Muscle of leg (tissue), 3 donors: ENCODE measurements at regions not wholly inside any gene's neighbourhood (a gene's known extent, or its start where the extent isn't known, plus 50 kb on each side); places are given as distances from the start of the nearest gene placed in this dataset.

Experiments used
- DNase-seq: peaks from one replicate; pipeline ENCODE4 v3.0.0; 2013
- H3K27ac ChIP-seq: one replicate; pipeline ENCODE4 v1.5.1; 2013; ENCODE audit warnings: mild to moderate bottlenecking, low read length, control low read depth
- H3K27me3 ChIP-seq: one replicate; pipeline ENCODE4 v1.6.1; 2013; ENCODE audit warnings: low read length; ENCODE audit not compliant: control insufficient read depth, insufficient read depth
- H3K36me3 ChIP-seq: one replicate; pipeline ENCODE4 v1.6.1; 2013; ENCODE audit warnings: low read length; ENCODE audit not compliant: control insufficient read depth, insufficient read depth
- H3K4me1 ChIP-seq: one replicate; pipeline ENCODE4 v1.6.1; 2013; ENCODE audit warnings: low read length; ENCODE audit not compliant: control insufficient read depth, insufficient read depth
- H3K4me3 ChIP-seq: one replicate; pipeline ENCODE4 v1.5.1; 2013; ENCODE audit warnings: low read length, control low read depth
- H3K9me3 ChIP-seq: replicated peaks from 2 replicates; pipeline ENCODE4 v1.6.1; 2013; ENCODE audit warnings: low read depth, low read length; ENCODE audit not compliant: control insufficient read depth
- WGBS: methylation state at CpG from one replicate; pipeline ENCODE4 v1.1.5; 2013; ENCODE audit warnings: missing lambda C conversion rate; ENCODE audit not compliant: insufficient coverage; 5-methylcytosine and 5-hydroxymethylcytosine counted together

GRCh38 chr1:185491604-185492003 is 174.6 kb upstream of the IVNS1ABP start:
- H3K4me1 ChIP-seq: peaks cover 17% of the 10 kb centered on the region
- H3K27me3 ChIP-seq: no peaks in the 10 kb centered on the region
- no CpG with 5 or more reads among the region's 2 CpGs for WGBS
- no peaks in the 10 kb centered on the region for H3K36me3 ChIP-seq
- no peaks in the 10 kb centered on the region for H3K9me3 ChIP-seq
- DNase-seq: no peak
- no peak overlapping the region for H3K27ac ChIP-seq
- no peak overlapping the region for H3K4me3 ChIP-seq

GRCh38 chr1:185490924-185491323 is 173.9 kb upstream of the IVNS1ABP start:
- Histone ChIP-seq H3K4me3 (no peak overlapping the region), H3K27ac (no peak overlapping the region), H3K4me1 (peaks cover 18% of the 10 kb centered on the region), H3K27me3 (no peaks in the 10 kb centered on the region), H3K36me3 (no peaks in the 10 kb centered on the region), H3K9me3 (no peaks in the 10 kb centered on the region)
- no peak for DNase-seq
- WGBS: 88% methylated on average over 2 of the region's 5 CpGs

DNA sequence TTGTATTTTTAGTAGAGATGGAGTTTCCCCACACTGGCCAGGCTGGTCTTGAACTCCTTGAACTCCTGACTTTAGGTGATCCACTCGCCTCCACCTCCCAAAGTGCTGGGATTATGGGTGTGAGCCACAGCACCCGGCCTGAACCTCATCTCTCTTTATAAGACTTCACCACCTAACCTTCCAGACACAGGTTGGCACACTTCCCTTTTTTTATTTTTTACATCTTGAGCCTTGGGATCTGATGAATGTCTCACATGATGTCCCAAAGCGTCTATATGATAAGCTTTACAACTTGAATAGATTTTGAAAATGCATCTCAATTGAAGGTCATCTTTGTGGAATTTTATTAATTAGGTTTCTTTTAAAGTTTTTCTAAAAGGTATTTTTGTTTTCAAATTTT is 172.4 kb upstream of the IVNS1ABP start:
- no peak for DNase-seq
- H3K27me3 ChIP-seq: no peaks in the 10 kb centered on the region
- peaks cover 23% of the 10 kb centered on the region for H3K4me1 ChIP-seq
- H3K36me3 ChIP-seq: no peaks in the 10 kb centered on the region
- no peak overlapping the region for H3K4me3 ChIP-seq
- no peak overlapping the region for H3K27ac ChIP-seq
- no CpG with 5 or more reads among the region's 3 CpGs for WGBS
- H3K9me3 ChIP-seq: no peaks in the 10 kb centered on the region

GRCh38 chr1:185488808-185489207 is 171.8 kb upstream of the IVNS1ABP start:
- Histone ChIP-seq H3K27ac (no peak overlapping the region), H3K9me3 (no peaks in the 10 kb centered on the region), H3K27me3 (no peaks in the 10 kb centered on the region), H3K4me3 (no peak overlapping the region), H3K4me1 (peaks cover 26% of the 10 kb centered on the region), H3K36me3 (no peaks in the 10 kb centered on the region)
- WGBS: 71% methylated on average over 3 of the region's 4 CpGs
- DNase-seq: no peak

DNA sequence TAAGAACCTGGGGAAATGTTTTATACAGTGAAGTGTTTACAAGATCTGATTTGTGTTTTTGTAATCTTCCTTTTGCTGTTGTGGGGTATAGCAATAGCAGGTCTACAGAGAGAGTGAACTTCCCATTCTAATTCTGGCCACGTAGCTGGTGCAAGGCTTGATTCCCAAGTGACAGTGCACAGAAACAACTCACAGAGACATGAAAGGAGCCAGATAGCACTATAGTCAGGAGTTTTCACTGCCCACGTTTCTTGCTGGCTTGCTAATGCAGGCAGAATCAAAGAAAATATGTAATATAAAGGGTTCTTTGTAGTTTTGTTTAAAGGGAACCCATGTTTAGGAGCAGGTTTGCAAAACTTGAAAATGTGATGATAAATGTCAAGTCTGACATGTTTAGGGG is 170.9 kb upstream of the IVNS1ABP start:
- 13% methylated on average over 1 of the region's 2 CpGs for WGBS
- Histone ChIP-seq H3K36me3 (no peaks in the 10 kb centered on the region), H3K9me3 (no peaks in the 10 kb centered on the region), H3K4me1 (peaks cover 29% of the 10 kb centered on the region), H3K4me3 (no peak overlapping the region), H3K27me3 (no peaks in the 10 kb centered on the region), H3K27ac (no peak overlapping the region)
- no peak for DNase-seq

GRCh38 chr1:185487026-185487425 is 170.0 kb upstream of the IVNS1ABP start:
- Histone ChIP-seq H3K4me1 (peaks cover 29% of the 10 kb centered on the region), H3K4me3 (no peak overlapping the region), H3K36me3 (no peaks in the 10 kb centered on the region), H3K27me3 (no peaks in the 10 kb centered on the region), H3K27ac (no peak overlapping the region), H3K9me3 (no peaks in the 10 kb centered on the region)
- DNase-seq: peak; percentile 61
- 50% methylated on average over 1 of the region's 2 CpGs for WGBS

GRCh38 chr1:185486346-185486745 is 169.3 kb upstream of the IVNS1ABP start:
- H3K9me3 ChIP-seq: no peaks in the 10 kb centered on the region
- no peak for DNase-seq
- H3K4me3 ChIP-seq: no peak overlapping the region
- H3K27me3 ChIP-seq: no peaks in the 10 kb centered on the region
- H3K36me3 ChIP-seq: no peaks in the 10 kb centered on the region
- 67% methylated on average over 2 of the region's 5 CpGs for WGBS
- H3K27ac ChIP-seq: no peak overlapping the region
- peaks cover 29% of the 10 kb centered on the region for H3K4me1 ChIP-seq

GRCh38 chr1:185483664-185484450 is 166.8 kb upstream of the IVNS1ABP start:
- Histone ChIP-seq H3K9me3 (no peaks in the 10 kb centered on the region), H3K4me1 (peaks cover 28% of the 10 kb centered on the region), H3K27ac (peak overlapping the region; percentile 67), H3K4me3 (no peak overlapping the region), H3K36me3 (no peaks in the 10 kb centered on the region), H3K27me3 (no peaks in the 10 kb centered on the region)
- WGBS: no CpG with 5 or more reads among the region's 2 CpGs
- DNase-seq: peak; percentile 83

GRCh38 chr1:185483217-185483616 is 166.2 kb upstream of the IVNS1ABP start:
- no peaks in the 10 kb centered on the region for H3K36me3 ChIP-seq
- H3K4me3 ChIP-seq: no peak overlapping the region
- peaks cover 22% of the 10 kb centered on the region for H3K4me1 ChIP-seq
- no peaks in the 10 kb centered on the region for H3K27me3 ChIP-seq
- H3K9me3 ChIP-seq: no peaks in the 10 kb centered on the region
- no CpG with 5 or more reads among the region's 1 CpG for WGBS
- H3K27ac ChIP-seq: no peak overlapping the region
- no peak for DNase-seq

- Histone ChIP-seq H3K36me3 (no peaks in the 10 kb centered on the region), H3K27me3 (no peaks in the 10 kb centered on the region), H3K4me1 (peaks cover 11% of the 10 kb centered on the region), H3K27ac (no peak overlapping the region), H3K4me3 (no peak overlapping the region), H3K9me3 (no peaks in the 10 kb centered on the region)
- no CpG with 5 or more reads among the region's 2 CpGs for WGBS
- no peak for DNase-seq
Observed at GRCh38 chr1:185480545-185480944, 163.5 kb upstream of the IVNS1ABP start.

DNA sequence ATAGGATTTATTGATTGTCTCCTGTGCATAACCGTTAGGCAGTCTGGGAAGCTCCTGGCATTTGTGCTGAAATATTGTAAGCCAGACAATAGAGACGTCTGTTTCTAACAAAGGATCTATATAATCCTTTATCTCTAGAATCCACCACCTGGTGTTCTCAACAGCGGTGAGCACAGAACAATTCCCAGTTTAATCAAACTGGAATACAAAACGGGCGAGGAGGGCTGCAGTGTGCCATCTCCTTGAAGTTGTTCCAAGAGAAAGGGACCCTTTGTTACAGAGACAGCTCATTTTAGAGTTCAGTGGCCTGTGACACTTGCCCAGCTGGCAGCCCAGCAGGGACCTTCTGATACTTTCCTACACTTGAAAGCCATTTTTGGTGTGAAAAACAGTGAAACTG is 162.8 kb upstream of the IVNS1ABP start:
- Histone ChIP-seq H3K36me3 (no peaks in the 10 kb centered on the region), H3K27ac (no peak overlapping the region), H3K27me3 (no peaks in the 10 kb centered on the region), H3K4me1 (peaks cover 8% of the 10 kb centered on the region), H3K9me3 (no peaks in the 10 kb centered on the region), H3K4me3 (no peak overlapping the region)
- no peak for DNase-seq
- 72% methylated on average over 3 of the region's 5 CpGs for WGBS
